ENCODE measurements at regions not wholly inside any gene's neighbourhood (a gene's known extent, or its start where the extent isn't known, plus 50 kb on each side); places are given as distances from the start of the nearest gene placed in this dataset.

- DNase-seq: no peak
Measured at GRCh38 chr2:186195696-186196095, 290.4 kb upstream of the ZC3H15 start.

- DNase-seq: no peak
Measured at GRCh38 chr2:186197955-186198354, 288.1 kb upstream of the ZC3H15 start.

- DNase-seq: no peak
Measured at GRCh38 chr2:186199029-186199428, 287.0 kb upstream of the ZC3H15 start.

GRCh38 chr2:186201371-186201770, 284.7 kb upstream of the ZC3H15 start:
- no peak for DNase-seq

- no peak for DNase-seq
Measured at GRCh38 chr2:186205254-186205911, 280.7 kb upstream of the ZC3H15 start.

GRCh38 chr2:186209532-186209931, 276.5 kb upstream of the ZC3H15 start:
- DNase-seq: no peak

- DNase-seq: no peak
Measured at GRCh38 chr2:186220409-186220808, 265.7 kb upstream of the ZC3H15 start.

- no peak for DNase-seq
Measured at GRCh38 chr2:186229265-186229664, 256.8 kb upstream of the ZC3H15 start.

GRCh38 chr2:186241874-186242273, 244.2 kb upstream of the ZC3H15 start:
- no peak for DNase-seq

GRCh38 chr2:186254759-186255158, 231.3 kb upstream of the ZC3H15 start:
- DNase-seq: no peak

GRCh38 chr2:186255823-186256222, 230.2 kb upstream of the ZC3H15 start:
- DNase-seq: no peak

- DNase-seq: no peak
Measured at GRCh38 chr2:186256540-186256939, 229.5 kb upstream of the ZC3H15 start.

GRCh38 chr2:186263673-186264250, 222.3 kb upstream of the ZC3H15 start:
- DNase-seq: no peak

GRCh38 chr2:186269536-186269935, 216.5 kb upstream of the ZC3H15 start:
- no peak for DNase-seq

- DNase-seq: no peak
Measured at GRCh38 chr2:186273953-186274352, 212.1 kb upstream of the ZC3H15 start.

- DNase-seq: no peak
Measured at GRCh38 chr2:186274936-186275575, 211.0 kb upstream of the ZC3H15 start.

- no peak for DNase-seq
Measured at GRCh38 chr2:186276909-186277308, 209.2 kb upstream of the ZC3H15 start.

- no peak for DNase-seq
Measured at GRCh38 chr2:186281726-186282125, 204.3 kb upstream of the ZC3H15 start.

- no peak for DNase-seq
Measured at GRCh38 chr2:186294248-186294888, 191.7 kb upstream of the ZC3H15 start.

- no peak for DNase-seq
Measured at GRCh38 chr2:186299610-186300009, 186.4 kb upstream of the ZC3H15 start.

- DNase-seq: no peak
Measured at GRCh38 chr2:186302263-186302662, 183.8 kb upstream of the ZC3H15 start.

- DNase-seq: no peak
Measured at GRCh38 chr2:186303091-186303490, 183.0 kb upstream of the ZC3H15 start.

GRCh38 chr2:186304064-186304463, 182.0 kb upstream of the ZC3H15 start:
- DNase-seq: no peak

- no peak for DNase-seq
Measured at GRCh38 chr2:186306754-186307153, 179.3 kb upstream of the ZC3H15 start.

Data from CD4-positive, alpha-beta T cell treated with Interleukin-1 beta for 1 hour (primary cell).